ENCODE measurements at regions not wholly inside any gene's neighbourhood (a gene's known extent, or its start where the extent isn't known, plus 50 kb on each side); places are given as distances from the start of the nearest gene placed in this dataset.

- Histone ChIP-seq H3K4me3 (no peak overlapping the region), H3K9me1 (ENCODE audit: control insufficient read depth, insufficient read depth, low read length) (no peaks in the 10 kb centered on the region), H3K9me3 (replicated peaks; ENCODE audit: control insufficient read depth, insufficient read depth, low read depth, low read length) (no peaks in the 10 kb centered on the region), H3K36me3 (ENCODE audit: control insufficient read depth, insufficient read depth, low read length) (no peaks in the 10 kb centered on the region), H2AFZ (ENCODE audit: low read depth, low read length) (peak overlapping the region; percentile 73), H3K4me1 (replicated peaks in 1 of 2; ENCODE audit: control insufficient read depth in 2 of 2, insufficient read depth in 2 of 2, low read length in 2 of 2) (no peaks in the 10 kb centered on the region), H3K27ac (ENCODE audit: extremely low read depth, low read depth, low read length) (no peak overlapping the region), H4K20me1 (replicated peaks; ENCODE audit: control insufficient read depth, insufficient read depth, low read length) (no peaks in the 10 kb centered on the region), H3K79me2 (ENCODE audit: control insufficient read depth, insufficient read depth, low read length) (no peaks in the 10 kb centered on the region), H3K4me2 (ENCODE audit: insufficient read depth, low read length) (no peak overlapping the region), H3K27me3 (ENCODE audit: control insufficient read depth in 2 of 2, insufficient read depth in 2 of 2, low read length in 2 of 2) (no peaks in the 10 kb centered on the region), H3K9ac (ENCODE audit: insufficient read depth in 1 of 2, low read depth in 2 of 2, low read length in 2 of 2) (peak overlapping the region in 1 of 2 experiments; percentile 12; a peak in 1 of 4 replicates)
- no peak for TF ChIP-seq NR4A1 (CRISPR knock-in tag; IDR thresholded peaks at IDR 0.05)
- TF ChIP-seq NR4A1 (tag; IDR thresholded peaks at IDR 0.05) = no peak
- TF ChIP-seq CTCF (IDR thresholded peaks at IDR 0.05 in 2 of 3, conservative IDR thresholded peaks at IDR 0.05 in 1 of 3; ENCODE audit: insufficient read depth in 2 of 3, low read depth in 1 of 3, low read length in 3 of 3) = peak; percentile 52 to 64 (median 58)
- intact Hi-C loops (cut with micrococcal nuclease) = no loop called here
- FAIRE-seq (no peak), ATAC-seq (peak; percentile 94), DNase-seq (ENCODE audit: extremely low read depth in 1 of 4, low spot score in 3 of 4) (peak in 2 of 4 experiments; percentile 21 to 56)
- BruUV-seq (replicated peaks) = no TSS peak
- in situ Hi-C loops (cut with MboI) = no loop called here
- POLR2A ChIA-PET = interaction anchor here (0.7 to 1.0 kb wide), 2 partner anchors 13 to 19 kb away, joined by 3 read pairs; no protein-coding TSS in a partner anchor
- WGBS (ENCODE audit: insufficient coverage, low coverage, missing lambda C conversion rate) = 4% methylated on average over 8 of the region's 9 CpGs
- CTCF ChIA-PET (ENCODE audit: low intra/inter-chr PET ratio) = interaction anchor here (0.7 kb wide), 1 partner anchor 55 kb away, joined by 3 read pairs; no protein-coding TSS in a partner anchor
Measured at GRCh38 chrX:114162068-114162735, 421.7 kb upstream of the HTR2C start.

Data from K562 (cell line).